Ectodermal cell (in vitro differentiated cells): ENCODE measurements at regions not wholly inside any gene's neighbourhood (a gene's known extent, or its start where the extent isn't known, plus 50 kb on each side); places are given as distances from the start of the nearest gene placed in this dataset.
A peak's percentile ranks its signal among the peaks of the same experiment; 100 is the strongest.

ENCODE experiments used
- H3K27ac ChIP-seq: 2 replicates; pipeline ENCODE4 v1.7.0; 2013; ENCODE audit warnings: mild to moderate bottlenecking, low read depth, low read length; ENCODE audit not compliant: insufficient read depth, poor library complexity, severe bottlenecking
- H3K27me3 ChIP-seq: 2 replicates; pipeline ENCODE4 v1.7.0; 2013; ENCODE audit warnings: mild to moderate bottlenecking, low read length; ENCODE audit not compliant: insufficient read depth, control insufficient read depth, poor library complexity, severe bottlenecking
- H3K36me3 ChIP-seq: one replicate; pipeline ENCODE4 v1.7.0; 2013; ENCODE audit warnings: low read length; ENCODE audit not compliant: control insufficient read depth, insufficient read depth
- H3K4me1 ChIP-seq: one replicate; pipeline ENCODE4 v1.7.0; 2013; ENCODE audit warnings: low read length; ENCODE audit not compliant: control insufficient read depth, insufficient read depth
- H3K4me3 ChIP-seq: 2 replicates; pipeline ENCODE4 v1.7.0; 2013; ENCODE audit warnings: low read depth, low read length, control low read depth; ENCODE audit not compliant: insufficient read depth
- H3K9me3 ChIP-seq: 2 replicates; pipeline ENCODE4 v1.7.0; 2013; ENCODE audit warnings: mild to moderate bottlenecking, low read length, moderate library complexity; ENCODE audit not compliant: control insufficient read depth
- WGBS, 2 experiments: methylation state at CpG; one replicate each; pipeline ENCODE4 v1.1.7; 2013; ENCODE audit warnings: missing lambda C conversion rate in 2 of 2; 5-methylcytosine and 5-hydroxymethylcytosine counted together

DNA sequence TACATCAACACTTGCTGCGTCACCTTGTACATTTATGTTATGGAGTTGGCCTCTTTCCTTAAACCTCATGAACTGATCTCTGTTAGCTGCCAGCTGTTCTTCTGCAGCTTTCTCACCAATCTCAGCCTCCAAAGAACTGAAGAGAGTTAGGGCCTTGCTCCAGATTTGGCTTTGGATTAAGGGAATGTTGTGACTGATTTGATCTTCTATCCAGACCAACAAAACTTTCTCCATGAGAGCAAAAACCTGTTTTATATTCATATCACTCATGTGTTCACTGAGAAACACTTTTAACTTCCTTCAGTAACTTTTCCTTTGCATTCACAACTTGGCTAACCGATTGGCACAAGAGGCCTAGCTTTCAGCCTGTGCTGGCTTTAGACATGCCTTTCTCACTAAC is 1156.0 kb upstream of the CADM2 start:
- no peak overlapping the region for H3K4me3 ChIP-seq
- no peaks in the 10 kb centered on the region for H3K36me3 ChIP-seq
- H3K27me3 ChIP-seq: no peaks in the 10 kb centered on the region
- no peaks in the 10 kb centered on the region for H3K4me1 ChIP-seq
- H3K9me3 ChIP-seq: no peaks in the 10 kb centered on the region
- 89 to 97% methylated on average over 2 of the region's 2 CpGs for WGBS, 2 experiments
- no peak overlapping the region for H3K27ac ChIP-seq

DNA sequence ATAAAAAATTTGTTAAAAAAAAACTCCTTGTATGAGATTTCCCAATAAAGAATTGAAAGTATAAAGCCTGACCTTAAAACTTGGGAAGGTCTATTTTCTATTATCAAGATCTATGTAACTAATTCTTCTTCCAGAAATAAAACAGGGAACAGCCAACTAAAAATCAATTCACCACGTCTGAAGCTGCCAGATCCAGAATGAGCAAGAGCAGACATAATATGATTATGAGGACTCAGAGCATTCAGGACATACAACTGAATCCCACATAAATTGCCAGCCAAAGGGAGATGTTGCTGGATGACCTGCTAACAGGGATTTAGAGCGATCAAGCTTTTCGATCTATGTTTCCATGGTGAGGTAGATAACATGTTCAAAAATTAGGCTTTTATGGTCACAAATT is 1151.3 kb upstream of the CADM2 start:
- Histone ChIP-seq H3K4me1 (no peaks in the 10 kb centered on the region), H3K9me3 (no peaks in the 10 kb centered on the region), H3K4me3 (no peak overlapping the region), H3K27me3 (no peaks in the 10 kb centered on the region), H3K36me3 (no peaks in the 10 kb centered on the region), H3K27ac (no peak overlapping the region)
- WGBS, 2 experiments: 90 to 92% methylated on average over 2 to 3 of the region's 3 CpGs

DNA sequence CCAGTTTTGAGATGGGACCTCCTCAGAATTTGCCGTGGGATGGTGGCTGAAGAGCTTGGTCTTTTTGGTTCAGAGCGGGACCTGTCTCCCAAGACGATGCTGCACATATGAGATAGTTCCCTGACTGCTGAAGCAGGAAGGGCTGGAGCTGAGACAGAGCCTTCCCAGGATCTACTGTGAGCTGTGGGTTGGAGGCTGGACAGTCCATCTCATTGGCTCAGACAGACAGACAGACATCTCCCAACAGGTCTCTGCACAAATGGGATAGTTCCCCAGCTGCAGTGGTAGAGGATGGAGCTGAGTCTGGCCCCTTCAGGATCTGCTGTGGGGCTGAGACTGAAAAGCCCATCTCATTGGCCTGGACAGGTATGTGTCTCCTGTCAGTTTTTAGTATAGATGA is 1145.6 kb upstream of the CADM2 start:
- H3K27me3 ChIP-seq: no peaks in the 10 kb centered on the region
- H3K4me1 ChIP-seq: no peaks in the 10 kb centered on the region
- H3K9me3 ChIP-seq: no peaks in the 10 kb centered on the region
- no peaks in the 10 kb centered on the region for H3K36me3 ChIP-seq
- WGBS, 2 experiments: 95 to 98% methylated on average over 3 of the region's 3 CpGs
- no peak overlapping the region for H3K4me3 ChIP-seq
- no peak overlapping the region for H3K27ac ChIP-seq

DNA sequence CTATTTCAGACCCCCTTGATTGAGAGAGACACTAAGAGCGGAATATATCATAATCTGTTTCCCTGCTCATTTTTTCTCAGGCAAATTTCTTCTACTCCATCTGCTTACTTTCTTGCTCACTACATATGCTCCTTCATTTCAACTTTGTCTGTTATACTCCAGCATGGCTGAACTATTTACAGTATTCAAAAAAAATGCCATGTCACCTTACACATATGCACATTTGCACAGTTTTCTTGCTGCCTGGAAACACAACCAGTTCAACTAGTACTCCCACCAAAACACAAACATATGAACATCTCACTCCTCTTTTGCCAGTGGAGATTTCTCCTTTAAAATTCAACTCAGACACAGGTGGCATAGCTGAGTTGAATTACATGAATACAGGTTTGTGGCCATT is 1142.1 kb upstream of the CADM2 start:
- no peaks in the 10 kb centered on the region for H3K4me1 ChIP-seq
- no peaks in the 10 kb centered on the region for H3K27me3 ChIP-seq
- H3K27ac ChIP-seq: no peak overlapping the region
- H3K36me3 ChIP-seq: no peaks in the 10 kb centered on the region
- H3K4me3 ChIP-seq: no peak overlapping the region
- 91 to 95% methylated on average over 1 of the region's 1 CpG for WGBS, 2 experiments
- H3K9me3 ChIP-seq: no peaks in the 10 kb centered on the region

DNA sequence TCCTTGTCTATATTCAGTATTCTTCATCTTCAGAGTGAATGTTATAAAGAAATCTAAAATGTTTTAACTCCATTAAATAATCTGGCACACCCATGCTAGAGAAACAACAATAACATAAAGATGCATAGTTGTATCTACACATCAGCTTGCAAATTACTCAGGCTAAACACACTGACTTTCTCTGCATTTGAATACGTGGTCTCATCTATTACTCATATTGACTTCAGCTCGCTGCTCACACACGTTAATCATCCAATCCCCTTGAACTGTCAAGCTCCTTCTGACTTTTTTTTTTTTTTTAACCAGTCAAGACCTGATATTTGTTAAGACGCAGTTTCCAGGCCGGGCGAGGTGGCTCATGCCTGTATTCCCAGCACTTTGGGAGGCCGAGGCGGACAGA is 1137.3 kb upstream of the CADM2 start:
- no peaks in the 10 kb centered on the region for H3K9me3 ChIP-seq
- no peaks in the 10 kb centered on the region for H3K27me3 ChIP-seq
- no peaks in the 10 kb centered on the region for H3K4me1 ChIP-seq
- no peaks in the 10 kb centered on the region for H3K36me3 ChIP-seq
- H3K4me3 ChIP-seq: no peak overlapping the region
- no peak overlapping the region for H3K27ac ChIP-seq
- 91 to 92% methylated on average over 8 of the region's 8 CpGs for WGBS, 2 experiments

DNA sequence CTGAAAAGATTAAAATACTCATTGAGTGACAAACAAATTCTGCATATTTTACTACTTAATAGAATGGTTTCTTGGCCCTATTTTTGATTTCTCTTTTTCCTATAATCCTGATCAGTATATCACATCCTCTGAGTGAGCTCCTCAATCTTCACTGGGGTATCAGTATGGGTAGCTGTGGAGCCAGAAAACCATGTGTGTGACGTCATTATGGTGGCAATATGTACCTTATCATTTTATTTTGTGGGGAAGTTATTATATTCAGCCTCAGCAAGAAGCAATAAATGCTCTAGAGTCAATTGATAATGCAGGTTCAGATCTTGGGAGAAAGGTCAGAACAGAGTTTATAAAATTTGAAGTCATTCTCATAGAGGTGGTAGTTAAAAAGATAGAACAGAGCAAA is 1135.7 kb upstream of the CADM2 start:
- no peaks in the 10 kb centered on the region for H3K36me3 ChIP-seq
- H3K9me3 ChIP-seq: no peaks in the 10 kb centered on the region
- WGBS, 2 experiments: 93% methylated on average over 1 of the region's 1 CpG; no CpG with 5 or more reads in 1 of the 2 experiments
- H3K27me3 ChIP-seq: no peaks in the 10 kb centered on the region
- H3K4me1 ChIP-seq: no peaks in the 10 kb centered on the region
- no peak overlapping the region for H3K27ac ChIP-seq
- no peak overlapping the region for H3K4me3 ChIP-seq

DNA sequence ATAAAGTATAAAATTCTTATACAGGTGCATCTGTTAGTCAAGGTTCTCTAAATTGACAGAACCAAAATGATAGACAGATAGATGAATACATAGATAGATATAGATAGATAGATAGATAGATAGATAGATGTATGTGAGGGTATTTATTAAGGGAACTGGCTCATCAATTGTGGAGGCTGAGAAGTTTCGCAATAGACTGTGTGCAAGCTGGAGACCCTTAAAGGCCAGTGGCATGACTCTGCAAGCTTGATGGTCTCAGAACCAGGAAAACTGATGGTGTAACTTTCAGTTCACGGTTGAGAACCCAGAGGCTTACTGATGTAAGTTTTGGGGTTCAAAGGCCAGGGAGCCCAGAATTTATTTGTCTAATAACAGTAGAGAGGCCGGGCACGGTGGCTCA is 1123.7 kb upstream of the CADM2 start:
- 94 to 97% methylated on average over 4 of the region's 4 CpGs for WGBS, 2 experiments
- no peaks in the 10 kb centered on the region for H3K4me1 ChIP-seq
- H3K36me3 ChIP-seq: peaks cover 5% of the 10 kb centered on the region
- no peak overlapping the region for H3K4me3 ChIP-seq
- no peak overlapping the region for H3K27ac ChIP-seq
- H3K9me3 ChIP-seq: peaks cover 3% of the 10 kb centered on the region
- H3K27me3 ChIP-seq: no peaks in the 10 kb centered on the region

DNA sequence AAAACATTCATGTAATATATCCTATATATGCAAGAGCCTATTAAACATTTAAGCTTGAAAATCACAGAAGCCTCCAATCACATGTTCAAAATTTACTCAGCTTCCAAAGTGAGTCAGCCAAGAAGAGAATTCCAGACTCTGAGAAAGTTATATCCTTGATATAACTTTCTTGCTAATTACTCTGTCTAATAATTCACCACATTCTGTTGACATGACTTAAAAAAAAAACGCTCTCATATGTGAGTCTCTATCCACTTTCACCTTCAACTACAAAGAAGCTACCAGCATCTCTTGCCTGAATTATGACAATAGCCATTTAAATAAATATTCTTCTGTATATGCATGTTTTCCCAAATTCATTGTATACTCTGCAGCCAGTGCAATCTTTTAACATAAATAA is 1116.3 kb upstream of the CADM2 start:
- H3K4me1 ChIP-seq: no peaks in the 10 kb centered on the region
- H3K4me3 ChIP-seq: no peak overlapping the region
- H3K36me3 ChIP-seq: peaks cover 5% of the 10 kb centered on the region
- H3K27ac ChIP-seq: no peak overlapping the region
- no peaks in the 10 kb centered on the region for H3K27me3 ChIP-seq
- H3K9me3 ChIP-seq: peaks cover 3% of the 10 kb centered on the region
- 85 to 92% methylated on average over 1 of the region's 1 CpG for WGBS, 2 experiments

DNA sequence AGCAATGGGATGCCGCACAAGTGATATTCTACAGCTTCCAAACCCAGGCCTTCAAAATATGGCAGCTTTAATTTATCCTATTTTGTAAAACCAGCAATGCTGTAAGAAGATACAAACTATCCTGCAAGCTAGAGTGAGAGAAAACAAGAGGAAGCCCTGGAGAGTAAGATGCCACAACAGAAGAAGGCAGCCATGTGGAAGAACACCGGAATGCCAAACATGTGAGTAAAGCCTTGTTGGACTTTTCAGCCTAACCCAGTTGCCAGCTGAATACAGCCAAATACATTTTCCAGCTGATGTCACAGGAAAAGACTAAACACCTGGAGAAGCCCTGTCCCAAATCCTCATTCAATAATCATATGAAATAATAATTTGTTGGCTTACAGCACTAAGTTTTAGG is 1115.1 kb upstream of the CADM2 start:
- Histone ChIP-seq H3K27me3 (no peaks in the 10 kb centered on the region), H3K27ac (peak overlapping the region; percentile 53), H3K36me3 (no peaks in the 10 kb centered on the region), H3K9me3 (no peaks in the 10 kb centered on the region), H3K4me3 (no peak overlapping the region), H3K4me1 (no peaks in the 10 kb centered on the region)
- 62 to 74% methylated on average over 2 of the region's 2 CpGs for WGBS, 2 experiments

DNA sequence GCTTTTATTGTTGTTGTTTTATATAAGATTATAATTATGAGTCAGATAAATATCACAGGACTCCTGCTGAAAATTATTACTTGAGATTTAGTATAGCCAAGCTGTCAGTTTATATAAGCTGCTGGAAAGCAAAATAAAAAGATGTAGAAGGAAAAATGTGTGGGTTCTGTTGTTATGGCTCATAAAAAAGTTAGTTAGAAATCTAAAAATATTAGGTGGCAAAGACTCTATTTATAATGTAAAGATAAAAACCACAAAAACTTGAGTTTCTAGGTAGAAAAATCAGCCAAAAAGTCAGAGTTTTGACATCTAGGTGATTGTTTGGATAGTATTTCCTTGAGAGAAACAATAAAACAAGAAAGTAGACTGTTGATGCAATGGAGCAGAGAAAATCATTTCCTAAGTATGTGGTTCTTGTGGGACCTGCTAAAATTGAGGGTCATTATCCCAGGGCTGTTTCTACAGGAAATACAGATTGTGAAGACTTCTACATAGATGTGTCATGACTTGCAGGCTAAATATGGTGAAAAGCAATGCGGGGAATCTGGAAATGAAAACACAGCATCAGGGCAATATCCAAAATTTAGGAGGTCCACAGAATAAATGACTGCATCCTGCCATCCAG is 1109.6 kb upstream of the CADM2 start:
- H3K27ac ChIP-seq: no peak overlapping the region
- H3K9me3 ChIP-seq: no peaks in the 10 kb centered on the region
- H3K4me3 ChIP-seq: no peak overlapping the region
- 86 to 95% methylated on average over 1 of the region's 1 CpG for WGBS, 2 experiments
- no peaks in the 10 kb centered on the region for H3K27me3 ChIP-seq
- no peaks in the 10 kb centered on the region for H3K4me1 ChIP-seq
- H3K36me3 ChIP-seq: no peaks in the 10 kb centered on the region

DNA sequence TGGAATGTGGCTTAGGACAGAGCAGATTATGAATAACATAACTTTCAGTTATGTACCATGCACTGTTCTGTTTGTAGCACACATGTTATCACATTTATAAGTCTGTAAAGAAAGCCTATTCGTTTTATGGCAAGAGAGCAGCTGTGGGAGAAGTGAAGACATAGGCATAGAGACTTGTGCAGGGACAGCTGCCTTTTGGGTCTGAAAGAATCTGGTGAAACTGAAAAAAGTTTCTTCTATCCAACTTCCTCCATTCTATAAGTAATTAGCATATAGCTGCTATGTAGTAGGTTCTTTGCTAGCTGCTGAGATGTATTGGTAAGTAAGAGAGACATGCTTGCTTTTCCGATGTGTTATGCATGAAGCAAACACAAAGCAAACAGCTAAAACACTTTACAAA is 1095.4 kb upstream of the CADM2 start:
- Histone ChIP-seq H3K36me3 (no peaks in the 10 kb centered on the region), H3K27me3 (no peaks in the 10 kb centered on the region), H3K4me1 (no peaks in the 10 kb centered on the region), H3K27ac (no peak overlapping the region), H3K4me3 (no peak overlapping the region), H3K9me3 (no peaks in the 10 kb centered on the region)
- 97 to 100% methylated on average over 1 to 2 of the region's 2 CpGs for WGBS, 2 experiments
